Activated naive CD8-positive, alpha-beta T cell (primary cell): ENCODE measurements at regions not wholly inside any gene's neighbourhood (a gene's known extent, or its start where the extent isn't known, plus 50 kb on each side); places are given as distances from the start of the nearest gene placed in this dataset.
"Not testable (repeated sequence)": the region's sequence is repeated elsewhere in the genome, so short reads cannot be mapped to it uniquely, and the experiment has no call there.

Experiments
- H3K27ac Mint-ChIP-seq: one replicate; pipeline ENCODE4 v1.8.0; 2021; ENCODE audit warnings: mixed read lengths
- H3K27me3 Mint-ChIP-seq: one replicate; pipeline ENCODE4 v1.8.0; 2021; ENCODE audit warnings: mixed read lengths
- H3K36me3 Mint-ChIP-seq: one replicate; pipeline ENCODE4 v1.8.0; 2021; ENCODE audit warnings: mixed read lengths
- H3K4me1 Mint-ChIP-seq: one replicate; pipeline ENCODE4 v1.8.0; 2021; ENCODE audit warnings: low read depth, mixed read lengths
- H3K4me3 Mint-ChIP-seq: one replicate; pipeline ENCODE4 v1.8.0; 2021; ENCODE audit warnings: mild to moderate bottlenecking, mixed read lengths
- H3K9me3 Mint-ChIP-seq: one replicate; pipeline ENCODE4 v1.8.0; 2021; ENCODE audit warnings: low read depth, mixed read lengths

- Mint-ChIP-seq H3K9me3 (peaks cover 11% of the 10 kb centered on the region), H3K27ac (peak overlapping the region; percentile 13), H3K4me3 (peak overlapping the region; percentile 22), H3K4me1 (peaks cover 33% of the 10 kb centered on the region)
- not testable (repeated sequence) for H3K36me3 Mint-ChIP-seq, H3K27me3 Mint-ChIP-seq
These were observed 477.7 kb upstream of the ARHGEF26 start for GRCh38 chr3:153643471-153643870.

- Mint-ChIP-seq H3K27me3 (no peaks in the 10 kb centered on the region), H3K4me3 (no peak overlapping the region), H3K27ac (no peak overlapping the region), H3K4me1 (peaks cover 2% of the 10 kb centered on the region), H3K9me3 (peaks cover 7% of the 10 kb centered on the region), H3K36me3 (no peaks in the 10 kb centered on the region)
These were observed 471.8 kb upstream of the ARHGEF26 start for GRCh38 chr3:153649286-153649839.

DNA sequence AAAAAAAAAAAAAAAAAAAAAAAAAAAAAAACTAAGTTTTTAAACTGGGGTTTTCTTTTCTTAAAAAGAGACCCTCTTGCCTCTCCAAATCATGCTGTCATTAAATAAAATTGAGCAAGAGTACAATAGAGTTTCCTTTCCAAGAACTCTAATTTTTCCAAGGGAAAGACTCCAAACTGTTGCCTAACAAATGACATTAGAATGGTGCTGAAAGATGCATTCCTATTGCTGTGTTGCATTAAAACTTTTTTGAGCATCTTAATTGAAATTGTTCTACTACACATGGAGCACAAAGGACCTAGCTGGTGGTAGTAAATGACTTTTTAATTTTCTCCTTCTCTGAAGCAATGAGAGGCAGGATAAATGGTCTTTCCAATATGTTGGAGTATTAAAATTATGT lies 469.1 kb upstream of the ARHGEF26 start:
- Mint-ChIP-seq H3K4me3 (no peak overlapping the region), H3K4me1 (no peaks in the 10 kb centered on the region), H3K9me3 (peaks cover 3% of the 10 kb centered on the region), H3K27ac (no peak overlapping the region), H3K36me3 (peaks cover 4% of the 10 kb centered on the region), H3K27me3 (peaks cover 1% of the 10 kb centered on the region)

DNA sequence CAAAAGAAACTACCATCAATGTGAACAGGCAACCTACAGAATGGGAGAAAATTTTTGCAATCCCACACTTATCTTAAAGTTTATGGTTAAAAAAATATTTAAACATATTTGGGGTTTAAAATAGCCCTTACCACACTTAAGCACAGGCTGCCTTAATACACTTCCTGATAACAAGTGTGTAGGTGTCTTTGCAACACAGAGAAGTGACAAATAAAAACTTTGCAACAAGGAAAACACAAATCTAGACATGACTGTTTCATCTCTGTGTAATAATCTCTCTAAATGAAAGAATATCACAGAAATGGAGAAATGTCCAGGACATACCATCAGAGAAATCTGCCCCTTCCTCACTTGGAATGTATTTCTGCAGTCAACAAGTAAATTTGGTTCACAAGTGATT lies 464.1 kb upstream of the ARHGEF26 start:
- Mint-ChIP-seq H3K9me3 (peaks cover 3% of the 10 kb centered on the region), H3K27ac (no peak overlapping the region), H3K27me3 (peaks cover 1% of the 10 kb centered on the region), H3K4me3 (no peak overlapping the region), H3K36me3 (peaks cover 9% of the 10 kb centered on the region), H3K4me1 (no peaks in the 10 kb centered on the region)

DNA sequence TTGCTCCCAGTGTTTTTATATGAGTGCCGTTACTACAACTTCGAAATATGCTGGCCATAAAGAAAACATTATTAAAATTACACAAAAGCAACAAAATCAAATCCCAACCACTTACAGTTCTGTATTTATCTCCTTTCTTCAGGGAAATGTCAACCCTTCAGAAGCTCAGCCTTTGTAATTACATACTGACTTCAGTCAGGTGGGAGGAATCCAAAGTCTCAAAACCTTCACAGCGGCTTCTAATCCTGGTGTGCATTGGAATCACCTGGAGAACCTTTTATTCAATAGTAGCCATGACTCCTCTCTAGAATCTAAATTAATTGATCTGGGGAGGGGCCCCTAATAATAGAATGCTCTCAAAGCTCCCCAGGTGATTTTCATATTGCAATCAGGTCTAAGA lies 463.7 kb upstream of the ARHGEF26 start:
- peaks cover 1% of the 10 kb centered on the region for H3K27me3 Mint-ChIP-seq
- H3K4me1 Mint-ChIP-seq, result no peaks in the 10 kb centered on the region
- H3K4me3 Mint-ChIP-seq, result no peak overlapping the region
- peaks cover 10% of the 10 kb centered on the region for H3K36me3 Mint-ChIP-seq
- no peak overlapping the region for H3K27ac Mint-ChIP-seq
- peaks cover 3% of the 10 kb centered on the region for H3K9me3 Mint-ChIP-seq

DNA sequence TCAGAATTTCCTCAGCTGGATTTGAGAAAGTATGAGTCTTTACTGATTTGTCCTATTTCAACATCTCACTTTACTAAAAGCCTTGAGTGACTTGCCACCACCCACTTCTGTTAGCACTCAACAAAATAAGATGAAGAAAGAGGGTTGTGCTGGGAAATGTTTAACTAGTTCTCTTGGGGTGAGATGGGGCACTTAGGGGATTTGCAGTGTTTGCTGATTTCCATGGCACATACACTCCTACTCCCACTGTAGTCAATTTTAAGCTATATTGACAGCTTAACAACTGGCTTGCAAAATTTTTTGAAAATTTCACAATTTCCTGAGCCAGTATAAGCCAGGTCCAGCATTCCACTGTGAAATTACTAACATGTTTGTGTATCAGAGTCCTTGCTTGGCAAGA lies 463.1 kb upstream of the ARHGEF26 start:
- Mint-ChIP-seq H3K27ac (no peak overlapping the region), H3K36me3 (peaks cover 10% of the 10 kb centered on the region), H3K4me3 (no peak overlapping the region), H3K4me1 (no peaks in the 10 kb centered on the region), H3K27me3 (peaks cover 1% of the 10 kb centered on the region), H3K9me3 (peaks cover 3% of the 10 kb centered on the region)

- H3K36me3 Mint-ChIP-seq, result no peaks in the 10 kb centered on the region
- peaks cover under 1% of the 10 kb centered on the region for H3K27me3 Mint-ChIP-seq
- no peaks in the 10 kb centered on the region for H3K4me1 Mint-ChIP-seq
- no peak overlapping the region for H3K27ac Mint-ChIP-seq
- no peak overlapping the region for H3K4me3 Mint-ChIP-seq
- H3K9me3 Mint-ChIP-seq, result no peaks in the 10 kb centered on the region
These were observed 454.0 kb upstream of the ARHGEF26 start for GRCh38 chr3:153666991-153667740.

- no peaks in the 10 kb centered on the region for H3K9me3 Mint-ChIP-seq
- peaks cover 2% of the 10 kb centered on the region for H3K27me3 Mint-ChIP-seq
- H3K27ac Mint-ChIP-seq, result no peak overlapping the region
These were observed 451.7 kb upstream of the ARHGEF26 start for GRCh38 chr3:153669527-153669926.

DNA sequence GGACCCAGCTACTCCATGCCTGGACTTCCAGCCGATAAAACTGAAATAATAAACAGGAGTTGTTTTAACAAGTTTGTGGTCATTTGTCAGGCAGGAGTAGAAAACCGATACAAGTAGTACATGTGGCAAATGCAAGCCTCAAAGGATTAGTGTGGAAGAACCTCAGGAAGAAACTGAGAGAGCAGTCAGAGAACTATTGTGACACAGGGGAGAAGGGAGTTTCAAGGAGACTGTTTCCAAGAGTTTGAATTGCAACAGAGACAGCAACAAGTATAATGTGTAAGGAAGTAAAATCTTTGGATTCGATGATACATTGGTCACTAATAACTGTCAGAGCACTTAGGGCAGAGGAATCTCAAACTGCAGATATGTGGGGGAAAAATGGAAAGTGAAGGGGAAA lies 450.6 kb upstream of the ARHGEF26 start:
- no peaks in the 10 kb centered on the region for H3K9me3 Mint-ChIP-seq
- no peaks in the 10 kb centered on the region for H3K36me3 Mint-ChIP-seq
- no peak overlapping the region for H3K4me3 Mint-ChIP-seq

More at GRCh38 chr3:153669527-153669926, 451.7 kb upstream of the ARHGEF26 start:
- H3K4me3 Mint-ChIP-seq, result no peak overlapping the region
- no peaks in the 10 kb centered on the region for H3K4me1 Mint-ChIP-seq
- H3K36me3 Mint-ChIP-seq, result no peaks in the 10 kb centered on the region

DNA sequence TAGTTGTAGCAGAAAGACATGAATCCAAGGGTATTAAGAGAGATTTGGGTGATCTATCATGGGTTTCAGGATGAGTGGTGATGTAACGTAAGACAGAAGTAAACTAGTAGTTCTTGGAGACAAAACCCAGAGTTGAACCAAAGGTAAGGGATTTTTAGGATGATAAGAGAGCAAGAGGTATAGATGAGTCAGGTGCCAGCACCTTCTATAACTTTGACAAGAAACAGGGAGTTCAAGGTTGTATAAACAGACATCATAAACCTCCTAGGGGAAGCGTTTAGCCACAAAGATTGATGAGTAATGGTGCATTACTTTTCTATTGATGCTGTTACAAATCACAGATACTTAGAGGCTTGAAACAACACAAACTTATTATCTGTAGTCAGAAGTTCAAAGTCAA lies 447.3 kb upstream of the ARHGEF26 start:
- H3K36me3 Mint-ChIP-seq, result no peaks in the 10 kb centered on the region
- no peak overlapping the region for H3K27ac Mint-ChIP-seq
- peaks cover 2% of the 10 kb centered on the region for H3K27me3 Mint-ChIP-seq
- no peak overlapping the region for H3K4me3 Mint-ChIP-seq
- H3K9me3 Mint-ChIP-seq, result no peaks in the 10 kb centered on the region
- no peaks in the 10 kb centered on the region for H3K4me1 Mint-ChIP-seq

More for the DNA sequence above, 450.6 kb upstream of the ARHGEF26 start:
- H3K27me3 Mint-ChIP-seq, result peaks cover 2% of the 10 kb centered on the region
- H3K4me1 Mint-ChIP-seq, result no peaks in the 10 kb centered on the region
- H3K27ac Mint-ChIP-seq, result no peak overlapping the region

- no peaks in the 10 kb centered on the region for H3K27me3 Mint-ChIP-seq
- no peak overlapping the region for H3K27ac Mint-ChIP-seq
- no peaks in the 10 kb centered on the region for H3K9me3 Mint-ChIP-seq
- H3K4me1 Mint-ChIP-seq, result peaks cover 10% of the 10 kb centered on the region
- H3K4me3 Mint-ChIP-seq, result no peak overlapping the region
- H3K36me3 Mint-ChIP-seq, result no peaks in the 10 kb centered on the region
These were observed 441.5 kb upstream of the ARHGEF26 start for GRCh38 chr3:153679714-153680113.

- Mint-ChIP-seq H3K27me3 (no peaks in the 10 kb centered on the region), H3K27ac (no peak overlapping the region), H3K36me3 (no peaks in the 10 kb centered on the region), H3K9me3 (no peaks in the 10 kb centered on the region), H3K4me3 (no peak overlapping the region), H3K4me1 (peaks cover 10% of the 10 kb centered on the region)
These were observed 440.7 kb upstream of the ARHGEF26 start for GRCh38 chr3:153680526-153680925.

DNA sequence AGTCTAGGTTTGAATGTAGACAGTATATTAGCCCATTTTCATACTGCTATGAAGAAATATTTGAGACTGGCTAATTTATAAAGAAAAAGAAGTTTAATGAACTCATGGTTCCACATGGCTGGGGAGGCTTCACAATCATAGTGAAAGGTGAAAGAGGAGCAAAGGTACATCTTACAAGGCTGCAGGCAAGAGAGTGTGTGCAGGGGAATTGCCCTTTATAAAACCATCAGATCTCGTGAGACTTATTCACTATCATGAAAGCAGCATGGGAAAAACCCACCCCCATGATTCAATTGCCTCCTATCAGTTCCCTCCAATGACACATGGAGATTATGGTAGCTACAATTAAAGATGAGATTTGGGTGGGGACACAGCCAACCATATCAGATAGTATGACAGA lies 440.1 kb upstream of the ARHGEF26 start:
- no peak overlapping the region for H3K4me3 Mint-ChIP-seq
- H3K36me3 Mint-ChIP-seq, result no peaks in the 10 kb centered on the region
- H3K27me3 Mint-ChIP-seq, result no peaks in the 10 kb centered on the region
- no peaks in the 10 kb centered on the region for H3K9me3 Mint-ChIP-seq
- H3K4me1 Mint-ChIP-seq, result peaks cover 10% of the 10 kb centered on the region
- no peak overlapping the region for H3K27ac Mint-ChIP-seq

DNA sequence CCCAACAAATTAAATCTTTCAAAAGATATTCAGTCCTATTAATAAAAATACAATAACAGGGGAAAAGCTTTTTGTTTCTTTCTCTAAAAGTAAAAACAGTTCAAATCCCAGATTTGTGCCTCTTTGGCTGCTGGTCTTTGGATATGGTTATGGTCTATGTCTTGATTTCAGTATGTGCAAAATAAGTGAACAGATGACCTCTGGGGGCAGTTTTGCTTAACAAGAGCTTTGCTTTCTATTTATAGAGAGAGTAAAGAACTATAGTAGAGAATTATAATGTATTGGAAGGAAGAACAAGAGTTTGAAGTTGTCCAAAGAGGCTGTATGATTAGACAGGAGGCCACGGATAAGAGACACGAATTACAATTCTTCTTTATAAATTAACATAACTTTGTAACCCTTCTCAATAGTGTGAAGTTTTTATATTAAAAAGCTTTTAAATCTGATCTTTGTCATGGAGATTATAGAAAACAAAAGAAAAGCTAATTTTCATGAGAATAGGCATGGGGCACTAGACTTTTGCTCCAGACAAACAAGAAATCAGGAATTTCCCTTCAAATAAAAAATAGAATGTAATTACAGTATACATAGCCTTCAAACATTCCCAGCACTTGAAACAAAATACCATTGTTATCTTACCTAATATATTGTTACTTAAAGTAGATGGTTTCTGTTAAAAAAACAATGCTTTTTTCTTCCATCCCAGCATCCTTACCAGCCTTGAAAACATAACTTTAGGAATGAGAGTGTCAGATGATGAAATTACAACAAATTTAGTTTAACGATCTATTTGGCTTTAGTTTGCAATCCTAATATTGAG lies 432.7 kb upstream of the ARHGEF26 start:
- Mint-ChIP-seq H3K4me1 (no peaks in the 10 kb centered on the region), H3K27ac (no peak overlapping the region), H3K36me3 (no peaks in the 10 kb centered on the region), H3K27me3 (no peaks in the 10 kb centered on the region), H3K4me3 (no peak overlapping the region), H3K9me3 (no peaks in the 10 kb centered on the region)

- Mint-ChIP-seq H3K9me3 (no peaks in the 10 kb centered on the region), H3K36me3 (no peaks in the 10 kb centered on the region), H3K27me3 (no peaks in the 10 kb centered on the region)
These were observed 428.0 kb upstream of the ARHGEF26 start for GRCh38 chr3:153693207-153693606.

More at GRCh38 chr3:153693207-153693606, 428.0 kb upstream of the ARHGEF26 start:
- Mint-ChIP-seq H3K4me1 (no peaks in the 10 kb centered on the region), H3K27ac (no peak overlapping the region), H3K4me3 (no peak overlapping the region)
